WTC11 (cell line): ENCODE measurements at regions not wholly inside any gene's neighbourhood (a gene's known extent, or its start where the extent isn't known, plus 50 kb on each side); places are given as distances from the start of the nearest gene placed in this dataset.

ENCODE experiments used
- ARID4B ChIP-seq: sonication (generic); formaldehyde crosslinking; IDR thresholded peaks from 2 replicates; pipeline ENCODE4 v1.8.0; 2023; ENCODE audit warnings: missing genetic modification reagents, mild to moderate bottlenecking, borderline replicate concordance
- ATF2 ChIP-seq: sonication (generic); formaldehyde crosslinking; IDR thresholded peaks from 2 replicates; pipeline ENCODE4 v1.8.1; 2022; ENCODE audit warnings: low read depth, missing genetic modification reagents, borderline replicate concordance
- FOXK1 ChIP-seq: sonication (generic); formaldehyde crosslinking; IDR thresholded peaks from 2 replicates; pipeline ENCODE4 v1.8.0; 2022; ENCODE audit warnings: mild to moderate bottlenecking, moderate library complexity, missing genetic modification reagents
- JAZF1 ChIP-seq: fragments of 250-450 bp; sonication (Bioruptor Pico); IDR thresholded peaks from 2 replicates; pipeline ENCODE4 v1.9.0; 2021; ENCODE audit warnings: moderate library complexity, mild to moderate bottlenecking, inconsistent platforms
- JUN ChIP-seq: sonication (generic); formaldehyde crosslinking; IDR thresholded peaks from 2 replicates; pipeline ENCODE4 v1.8.0; 2023; ENCODE audit warnings: mild to moderate bottlenecking, missing genetic modification reagents
- NR1H2 ChIP-seq: sonication (generic); formaldehyde crosslinking; IDR thresholded peaks from 2 replicates; pipeline ENCODE4 v1.9.0; 2021; ENCODE audit warnings: mild to moderate bottlenecking, moderate library complexity, missing genetic modification reagents
- PRDM15 ChIP-seq: sonication (generic); formaldehyde crosslinking; IDR thresholded peaks from 2 replicates; pipeline ENCODE4 v1.8.0; 2022; ENCODE audit warnings: missing genetic modification reagents
- PREB ChIP-seq: sonication (generic); formaldehyde crosslinking; IDR thresholded peaks from 2 replicates; pipeline ENCODE4 v1.8.1; 2022; ENCODE audit warnings: mild to moderate bottlenecking, missing genetic modification reagents, moderate library complexity, borderline replicate concordance
- SMAD4 ChIP-seq: sonication (generic); formaldehyde crosslinking; IDR thresholded peaks from 2 replicates; pipeline ENCODE4 v1.8.0; 2022; ENCODE audit warnings: mild to moderate bottlenecking, missing genetic modification reagents
- SOX15 ChIP-seq: fragments of 250-450 bp; sonication (Bioruptor Pico); IDR thresholded peaks from 2 replicates; pipeline ENCODE4 v1.9.0; 2021; ENCODE audit warnings: mild to moderate bottlenecking
- ZNF281 ChIP-seq: sonication (generic); formaldehyde crosslinking; IDR thresholded peaks from 2 replicates; pipeline ENCODE4 v1.8.0; 2023; ENCODE audit warnings: mild to moderate bottlenecking, missing genetic modification reagents
- TF ChIP-seq, protein P1 (sequence below): sonication (generic); formaldehyde crosslinking; IDR thresholded peaks from 2 replicates; pipeline ENCODE4 v1.8.0; 2023; ENCODE audit warnings: missing genetic modification reagents
- TF ChIP-seq, protein P2 (sequence below): sonication (generic); formaldehyde crosslinking; IDR thresholded peaks from 2 replicates; pipeline ENCODE4 v1.8.1; 2023; ENCODE audit warnings: mild to moderate bottlenecking, missing genetic modification reagents
- TF ChIP-seq, protein P3 (sequence below): sonication (generic); formaldehyde crosslinking; IDR thresholded peaks from 2 replicates; pipeline ENCODE4 v1.8.1; 2022; ENCODE audit warnings: low read depth, mild to moderate bottlenecking, moderate library complexity, missing genetic modification reagents, borderline replicate concordance
- TF ChIP-seq, protein P4 (sequence below): sonication (generic); formaldehyde crosslinking; IDR thresholded peaks from 2 replicates; pipeline ENCODE4 v1.8.0; 2022; ENCODE audit warnings: mild to moderate bottlenecking, missing genetic modification reagents

DNA sequence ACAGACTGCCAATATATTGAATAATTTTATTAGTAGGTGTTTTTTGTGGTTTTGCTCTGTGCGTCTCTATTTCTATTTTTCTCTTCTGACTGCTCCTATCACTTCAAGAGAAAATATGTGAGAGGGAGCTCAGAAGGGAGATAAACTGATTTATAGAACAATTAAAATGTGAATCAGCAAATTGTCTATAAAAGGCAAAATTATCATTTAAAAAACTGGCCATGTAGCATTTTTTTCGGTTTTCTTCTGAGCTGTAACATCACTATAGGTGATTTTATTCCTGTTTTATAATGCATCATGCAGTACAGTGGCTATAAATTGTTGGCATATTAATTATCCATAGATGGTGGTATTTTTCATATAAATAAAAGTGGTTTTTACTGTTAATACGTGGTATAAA lies 416.5 kb downstream of the DOK5 start (continued):
- TF ChIP-seq PRDM15 (CRISPR knock-in tag) = no peak
- TF ChIP-seq, protein P1, sequence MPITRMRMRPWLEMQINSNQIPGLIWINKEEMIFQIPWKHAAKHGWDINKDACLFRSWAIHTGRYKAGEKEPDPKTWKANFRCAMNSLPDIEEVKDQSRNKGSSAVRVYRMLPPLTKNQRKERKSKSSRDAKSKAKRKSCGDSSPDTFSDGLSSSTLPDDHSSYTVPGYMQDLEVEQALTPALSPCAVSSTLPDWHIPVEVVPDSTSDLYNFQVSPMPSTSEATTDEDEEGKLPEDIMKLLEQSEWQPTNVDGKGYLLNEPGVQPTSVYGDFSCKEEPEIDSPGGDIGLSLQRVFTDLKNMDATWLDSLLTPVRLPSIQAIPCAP = no peak
- no peak for TF ChIP-seq JAZF1 (CRISPR knock-in tag)
- TF ChIP-seq, protein P2, sequence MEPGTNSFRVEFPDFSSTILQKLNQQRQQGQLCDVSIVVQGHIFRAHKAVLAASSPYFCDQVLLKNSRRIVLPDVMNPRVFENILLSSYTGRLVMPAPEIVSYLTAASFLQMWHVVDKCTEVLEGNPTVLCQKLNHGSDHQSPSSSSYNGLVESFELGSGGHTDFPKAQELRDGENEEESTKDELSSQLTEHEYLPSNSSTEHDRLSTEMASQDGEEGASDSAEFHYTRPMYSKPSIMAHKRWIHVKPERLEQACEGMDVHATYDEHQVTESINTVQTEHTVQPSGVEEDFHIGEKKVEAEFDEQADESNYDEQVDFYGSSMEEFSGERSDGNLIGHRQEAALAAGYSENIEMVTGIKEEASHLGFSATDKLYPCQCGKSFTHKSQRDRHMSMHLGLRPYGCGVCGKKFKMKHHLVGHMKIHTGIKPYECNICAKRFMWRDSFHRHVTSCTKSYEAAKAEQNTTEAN (CRISPR knock-in tag) = no peak
- TF ChIP-seq, protein P3, sequence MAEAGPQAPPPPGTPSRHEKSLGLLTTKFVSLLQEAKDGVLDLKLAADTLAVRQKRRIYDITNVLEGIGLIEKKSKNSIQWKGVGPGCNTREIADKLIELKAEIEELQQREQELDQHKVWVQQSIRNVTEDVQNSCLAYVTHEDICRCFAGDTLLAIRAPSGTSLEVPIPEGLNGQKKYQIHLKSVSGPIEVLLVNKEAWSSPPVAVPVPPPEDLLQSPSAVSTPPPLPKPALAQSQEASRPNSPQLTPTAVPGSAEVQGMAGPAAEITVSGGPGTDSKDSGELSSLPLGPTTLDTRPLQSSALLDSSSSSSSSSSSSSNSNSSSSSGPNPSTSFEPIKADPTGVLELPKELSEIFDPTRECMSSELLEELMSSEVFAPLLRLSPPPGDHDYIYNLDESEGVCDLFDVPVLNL (CRISPR knock-in tag) = no peak
- no peak for TF ChIP-seq FOXK1 (CRISPR knock-in tag)
- no peak for TF ChIP-seq ATF2 (CRISPR knock-in tag)
- TF ChIP-seq JUN = no peak
- TF ChIP-seq ZNF281 (CRISPR knock-in tag) = no peak
- TF ChIP-seq ARID4B (CRISPR knock-in tag) = no peak
- no peak for TF ChIP-seq PREB (CRISPR knock-in tag)
- no peak for TF ChIP-seq SMAD4
- TF ChIP-seq NR1H2 (CRISPR knock-in tag) = no peak
- TF ChIP-seq, protein P4, sequence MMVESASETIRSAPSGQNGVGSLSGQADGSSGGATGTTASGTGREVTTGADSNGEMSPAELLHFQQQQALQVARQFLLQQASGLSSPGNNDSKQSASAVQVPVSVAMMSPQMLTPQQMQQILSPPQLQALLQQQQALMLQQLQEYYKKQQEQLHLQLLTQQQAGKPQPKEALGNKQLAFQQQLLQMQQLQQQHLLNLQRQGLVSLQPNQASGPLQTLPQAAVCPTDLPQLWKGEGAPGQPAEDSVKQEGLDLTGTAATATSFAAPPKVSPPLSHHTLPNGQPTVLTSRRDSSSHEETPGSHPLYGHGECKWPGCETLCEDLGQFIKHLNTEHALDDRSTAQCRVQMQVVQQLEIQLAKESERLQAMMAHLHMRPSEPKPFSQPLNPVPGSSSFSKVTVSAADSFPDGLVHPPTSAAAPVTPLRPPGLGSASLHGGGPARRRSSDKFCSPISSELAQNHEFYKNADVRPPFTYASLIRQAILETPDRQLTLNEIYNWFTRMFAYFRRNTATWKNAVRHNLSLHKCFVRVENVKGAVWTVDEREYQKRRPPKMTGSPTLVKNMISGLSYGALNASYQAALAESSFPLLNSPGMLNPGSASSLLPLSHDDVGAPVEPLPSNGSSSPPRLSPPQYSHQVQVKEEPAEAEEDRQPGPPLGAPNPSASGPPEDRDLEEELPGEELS (CRISPR knock-in tag) = no peak
- TF ChIP-seq SOX15 (CRISPR knock-in tag) = no peak
